Parathyroid adenoma (tissue), 2 donors: ENCODE measurements at regions not wholly inside any gene's neighbourhood (a gene's known extent, or its start where the extent isn't known, plus 50 kb on each side); places are given as distances from the start of the nearest gene placed in this dataset.

Experiments used
- H2AFZ ChIP-seq: fragments of 300-600 bp; sonication (generic); one replicate; pipeline ENCODE4 v1.7.0; 2017; ENCODE audit warnings: antibody characterized with exemption, mild to moderate bottlenecking
- H3K27ac ChIP-seq: fragments of 300-600 bp; sonication (generic); one replicate; pipeline ENCODE4 v1.7.0; 2017
- H3K27me3 ChIP-seq: fragments of 300-600 bp; sonication (generic); one replicate; pipeline ENCODE4 v1.7.0; 2017; ENCODE audit warnings: low read length; ENCODE audit not compliant: control insufficient read depth, insufficient read depth
- H3K36me3 ChIP-seq: fragments of 300-600 bp; sonication (generic); one replicate; pipeline ENCODE4 v1.7.0; 2017; ENCODE audit warnings: low read length; ENCODE audit not compliant: control insufficient read depth, insufficient read depth
- H3K4me1 ChIP-seq: fragments of 300-600 bp; sonication (generic); one replicate; pipeline ENCODE4 v1.7.0; 2017; ENCODE audit warnings: control low read depth
- H3K4me2 ChIP-seq: fragments of 300-600 bp; sonication (generic); one replicate; pipeline ENCODE4 v1.7.0; 2017; ENCODE audit warnings: low read length
- H3K4me3 ChIP-seq: fragments of 300-600 bp; sonication (generic); one replicate; pipeline ENCODE4 v1.7.0; 2017; ENCODE audit warnings: low read depth, low read length
- H3K79me2 ChIP-seq: fragments of 300-600 bp; sonication (generic); one replicate; pipeline ENCODE4 v1.7.0; 2017; ENCODE audit warnings: control low read depth
- H3K9ac ChIP-seq: fragments of 300-600 bp; sonication (generic); one replicate; pipeline ENCODE4 v1.7.0; 2017; ENCODE audit warnings: mild to moderate bottlenecking
- H3K9me3 ChIP-seq: fragments of 300-600 bp; sonication (generic); one replicate; pipeline ENCODE4 v1.7.0; 2017; ENCODE audit warnings: low read length; ENCODE audit not compliant: control insufficient read depth
- CTCF ChIP-seq: fragments of 300-600 bp; sonication (generic); IDR thresholded peaks from one replicate; pipeline ENCODE4 v1.7.0; 2017; ENCODE audit warnings: antibody characterized with exemption, mild to moderate bottlenecking
- donor health status: primary hyperparathyroidism.

GRCh38 chr14:65162031-65162430 is 59.7 kb upstream of the MAX start:
- no peak for TF ChIP-seq CTCF
- Histone ChIP-seq H3K27ac (no peak overlapping the region), H3K27me3 (no peaks in the 10 kb centered on the region), H3K4me1 (no peaks in the 10 kb centered on the region), H2AFZ (no peak overlapping the region), H3K9ac (no peak overlapping the region), H3K79me2 (no peaks in the 10 kb centered on the region), H3K36me3 (no peaks in the 10 kb centered on the region), H3K4me2 (no peak overlapping the region), H3K4me3 (no peak overlapping the region), H3K9me3 (no peaks in the 10 kb centered on the region)

DNA sequence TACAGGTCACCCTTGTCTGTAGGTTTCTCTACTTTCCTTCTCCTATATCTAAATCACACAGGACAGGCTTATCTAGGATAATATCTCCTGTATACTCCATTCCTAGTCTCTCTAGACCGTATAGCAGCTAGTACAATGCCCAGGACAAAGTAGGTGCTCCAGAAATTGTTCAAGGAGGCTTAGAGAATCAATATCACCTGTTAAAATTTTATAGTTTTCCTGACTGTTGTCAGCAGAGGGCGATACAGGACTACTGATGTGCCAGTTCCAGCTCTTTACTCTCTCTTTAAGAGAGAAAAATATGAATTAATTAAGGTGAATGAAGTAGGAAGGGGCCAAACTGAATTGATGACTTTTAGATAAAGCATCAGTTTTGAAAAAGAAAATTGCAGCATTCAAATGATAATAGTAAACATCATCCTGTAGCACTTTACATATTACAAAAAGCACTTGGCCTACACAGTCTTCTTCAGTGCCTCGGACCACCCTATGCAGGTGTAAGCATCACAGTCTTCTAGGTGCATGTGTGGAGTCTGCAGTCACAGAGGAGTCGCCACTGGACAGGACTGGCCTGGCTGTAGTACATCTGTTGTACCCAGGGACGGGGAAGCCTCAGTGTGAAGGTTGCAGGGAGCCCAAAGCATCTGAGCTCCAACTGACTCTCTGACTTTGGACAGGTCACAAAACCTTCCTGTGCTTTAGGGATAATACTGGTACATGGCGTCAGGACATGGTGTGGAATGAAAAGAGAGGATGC is 61.9 kb upstream of the MAX start:
- Histone ChIP-seq H3K27me3 (no peaks in the 10 kb centered on the region), H3K9ac (no peak overlapping the region), H3K36me3 (no peaks in the 10 kb centered on the region), H3K9me3 (no peaks in the 10 kb centered on the region), H3K4me2 (no peak overlapping the region), H3K4me3 (no peak overlapping the region), H2AFZ (no peak overlapping the region), H3K27ac (no peak overlapping the region), H3K4me1 (no peaks in the 10 kb centered on the region), H3K79me2 (no peaks in the 10 kb centered on the region)
- peak; percentile 81 for TF ChIP-seq CTCF

GRCh38 chr14:65164825-65165135 is 62.5 kb upstream of the MAX start:
- Histone ChIP-seq H3K9me3 (no peaks in the 10 kb centered on the region), H3K4me3 (no peak overlapping the region), H3K4me2 (no peak overlapping the region), H3K27ac (no peak overlapping the region), H3K36me3 (no peaks in the 10 kb centered on the region), H3K4me1 (no peaks in the 10 kb centered on the region), H2AFZ (no peak overlapping the region), H3K9ac (no peak overlapping the region), H3K79me2 (no peaks in the 10 kb centered on the region), H3K27me3 (no peaks in the 10 kb centered on the region)
- no peak for TF ChIP-seq CTCF

DNA sequence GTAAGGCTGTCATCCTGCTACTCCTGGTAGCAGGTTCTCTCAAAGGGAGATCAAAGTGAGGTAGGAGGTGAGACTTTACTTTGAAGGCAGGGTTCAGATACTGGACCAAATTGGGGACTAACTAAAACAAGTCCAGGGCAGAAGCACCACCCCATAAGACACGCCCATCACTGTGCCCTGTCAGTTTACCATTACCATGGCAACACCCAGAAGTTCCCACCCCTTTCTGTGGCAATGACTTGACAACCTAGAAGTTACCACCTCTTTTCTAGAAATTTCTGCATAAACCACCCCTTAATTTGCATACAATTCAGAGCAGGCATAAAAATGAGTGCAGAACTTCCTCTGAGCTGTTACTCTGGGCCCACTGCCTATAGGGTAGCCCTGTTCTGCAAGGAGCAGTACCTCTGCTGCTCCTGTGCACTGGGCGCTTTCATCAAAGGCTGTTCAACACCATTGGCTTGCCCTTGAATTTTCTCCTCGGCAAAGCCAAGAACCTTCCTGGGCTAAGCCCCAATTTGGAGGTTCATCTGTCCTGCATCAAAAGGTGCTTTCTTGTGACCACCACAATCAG is 64.8 kb upstream of the MAX start:
- no peak for TF ChIP-seq CTCF
- H3K27ac ChIP-seq, result no peak overlapping the region
- no peak overlapping the region for H3K4me2 ChIP-seq
- no peak overlapping the region for H3K9ac ChIP-seq
- H3K36me3 ChIP-seq, result no peaks in the 10 kb centered on the region
- H3K4me3 ChIP-seq, result no peak overlapping the region
- H3K27me3 ChIP-seq, result no peaks in the 10 kb centered on the region
- no peaks in the 10 kb centered on the region for H3K79me2 ChIP-seq
- H2AFZ ChIP-seq, result no peak overlapping the region
- H3K4me1 ChIP-seq, result peaks cover 5% of the 10 kb centered on the region
- no peaks in the 10 kb centered on the region for H3K9me3 ChIP-seq

- no peak for TF ChIP-seq CTCF
- H2AFZ ChIP-seq, result peak overlapping the region; percentile 3
- H3K79me2 ChIP-seq, result no peaks in the 10 kb centered on the region
- no peak overlapping the region for H3K9ac ChIP-seq
- peaks cover 5% of the 10 kb centered on the region for H3K4me1 ChIP-seq
- H3K36me3 ChIP-seq, result no peaks in the 10 kb centered on the region
- no peaks in the 10 kb centered on the region for H3K27me3 ChIP-seq
- H3K4me2 ChIP-seq, result no peak overlapping the region
- no peak overlapping the region for H3K27ac ChIP-seq
- H3K9me3 ChIP-seq, result no peaks in the 10 kb centered on the region
- H3K4me3 ChIP-seq, result no peak overlapping the region
Measured at GRCh38 chr14:65168840-65169239, 66.5 kb upstream of the MAX start.
